ENCODE measurements at regions not wholly inside any gene's neighbourhood (a gene's known extent, or its start where the extent isn't known, plus 50 kb on each side); places are given as distances from the start of the nearest gene placed in this dataset.
"Not testable (repeated sequence)": the region's sequence is repeated elsewhere in the genome, so short reads cannot be mapped to it uniquely, and the experiment has no call there.

DNA sequence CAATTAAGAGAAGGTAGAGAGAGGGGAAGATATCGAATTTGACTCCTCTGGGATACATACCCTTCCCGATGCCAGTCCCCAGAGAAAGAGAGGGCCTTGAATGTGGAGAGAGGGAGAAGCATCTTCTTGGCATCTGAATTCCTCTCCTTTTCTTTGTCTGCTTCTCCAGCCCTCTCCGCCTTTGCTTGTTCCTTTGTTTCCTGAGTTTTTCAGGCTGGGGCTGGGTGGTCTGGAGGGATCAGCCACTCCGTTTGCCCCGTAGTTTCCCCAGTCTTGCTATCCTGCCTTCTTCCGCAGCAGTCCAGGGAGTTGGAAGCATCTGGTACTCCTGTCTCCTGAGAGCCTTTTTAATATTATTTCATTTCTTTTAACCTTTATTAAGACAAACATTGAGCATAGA lies 107.1 kb upstream of the CADM1 start:
- peak overlapping the region; percentile 47 for H3K4me2 ChIP-seq
- Mint-ChIP-seq H3K9me3 (no peaks in the 10 kb centered on the region), H3K36me3 (no peaks in the 10 kb centered on the region), H3K4me1 (peaks cover 28% of the 10 kb centered on the region), H3K27me3 (ENCODE audit: insufficient read depth, low read depth) (peaks cover 5% of the 10 kb centered on the region), H3K27ac (peak overlapping the region; percentile 58), H3K4me3 (no peak overlapping the region)
- TF ChIP-seq EZH2phosphoT487 (IDR thresholded peaks at IDR 0.05) (no peak), EZH2 (IDR thresholded peaks at IDR 0.05) (no peak), CTCF (IDR thresholded peaks at IDR 0.05) (no peak)
- peaks cover 22% of the 10 kb centered on the region for H3K4me1 ChIP-seq
- H3K9ac ChIP-seq: no peak overlapping the region
- no peaks in the 10 kb centered on the region for H3K79me2 ChIP-seq (ENCODE audit: low read depth)
- peak overlapping the region; percentile 17 for H2AFZ ChIP-seq (replicated peaks)
- no peak overlapping the region for H3K27ac ChIP-seq
- H3K36me3 ChIP-seq: no peaks in the 10 kb centered on the region
- H3K4me3 ChIP-seq: no peak overlapping the region
- peak; percentile 69 for DNase-seq (ENCODE audit: low spot score)
- H3K27me3 ChIP-seq: no peaks in the 10 kb centered on the region
- no peaks in the 10 kb centered on the region for H3K9me3 ChIP-seq (ENCODE audit: low read depth)
- H3F3A ChIP-seq (ENCODE audit: low read depth): peaks cover 15% of the 10 kb centered on the region
- no peaks in the 10 kb centered on the region for H4K20me1 ChIP-seq (ENCODE audit: low read depth)

GRCh38 chr11:115610908-115611307 lies 106.7 kb upstream of the CADM1 start:
- no peak overlapping the region for H3K27ac ChIP-seq
- H3K27me3 ChIP-seq: no peaks in the 10 kb centered on the region
- DNase-seq (ENCODE audit: low spot score): no peak
- H2AFZ ChIP-seq (replicated peaks): peak overlapping the region; percentile 17
- peaks cover 28% of the 10 kb centered on the region for H3K4me1 Mint-ChIP-seq
- peak overlapping the region; percentile 47 for H3K4me2 ChIP-seq
- H3K9me3 ChIP-seq (ENCODE audit: low read depth): no peaks in the 10 kb centered on the region
- no peaks in the 10 kb centered on the region for H4K20me1 ChIP-seq (ENCODE audit: low read depth)
- no peaks in the 10 kb centered on the region for H3K36me3 ChIP-seq
- peaks cover 22% of the 10 kb centered on the region for H3K4me1 ChIP-seq
- peaks cover 15% of the 10 kb centered on the region for H3F3A ChIP-seq (ENCODE audit: low read depth)
- no peaks in the 10 kb centered on the region for H3K79me2 ChIP-seq (ENCODE audit: low read depth)
- H3K9me3 Mint-ChIP-seq: no peaks in the 10 kb centered on the region
- H3K27me3 Mint-ChIP-seq (ENCODE audit: insufficient read depth, low read depth): peaks cover 5% of the 10 kb centered on the region
- no peak overlapping the region for H3K4me3 Mint-ChIP-seq
- H3K27ac Mint-ChIP-seq: no peak overlapping the region
- no peak overlapping the region for H3K9ac ChIP-seq
- no peak overlapping the region for H3K4me3 ChIP-seq
- H3K36me3 Mint-ChIP-seq: no peaks in the 10 kb centered on the region
- TF ChIP-seq EZH2phosphoT487 (IDR thresholded peaks at IDR 0.05) (no peak), CTCF (IDR thresholded peaks at IDR 0.05) (no peak), EZH2 (IDR thresholded peaks at IDR 0.05) (no peak)

- H3K27ac Mint-ChIP-seq; H3K9ac ChIP-seq; H3K4me2 ChIP-seq; H3K4me3 Mint-ChIP-seq; H3K4me3 ChIP-seq; H3K36me3 ChIP-seq; H4K20me1 ChIP-seq (ENCODE audit: low read depth); H3K36me3 Mint-ChIP-seq; H3K79me2 ChIP-seq (ENCODE audit: low read depth); DNase-seq (ENCODE audit: low spot score); H3K27me3 Mint-ChIP-seq (ENCODE audit: insufficient read depth, low read depth); H3K27ac ChIP-seq; H3K9me3 Mint-ChIP-seq; H3K9me3 ChIP-seq (ENCODE audit: low read depth); H3K27me3 ChIP-seq; H2AFZ ChIP-seq (replicated peaks): not testable (repeated sequence)
- peaks cover 22% of the 10 kb centered on the region for H3K4me1 ChIP-seq
- H3K4me1 Mint-ChIP-seq: peaks cover 28% of the 10 kb centered on the region
- peaks cover 15% of the 10 kb centered on the region for H3F3A ChIP-seq (ENCODE audit: low read depth)
Measured at GRCh38 chr11:115610234-115610633, 106.0 kb upstream of the CADM1 start.

- no peak overlapping the region for H3K9ac ChIP-seq
- no peaks in the 10 kb centered on the region for H3K36me3 ChIP-seq
- no peak for TF ChIP-seq EZH2phosphoT487 (IDR thresholded peaks at IDR 0.05)
- TF ChIP-seq EZH2 (IDR thresholded peaks at IDR 0.05): no peak
- no peak for TF ChIP-seq CTCF (IDR thresholded peaks at IDR 0.05)
- no peak overlapping the region for H3K27ac ChIP-seq
- no peak overlapping the region for H3K27ac Mint-ChIP-seq
- no peak for DNase-seq (ENCODE audit: low spot score)
- H3K36me3 Mint-ChIP-seq: no peaks in the 10 kb centered on the region
- H2AFZ ChIP-seq (replicated peaks): no peak overlapping the region
- H3F3A ChIP-seq (ENCODE audit: low read depth): peaks cover 15% of the 10 kb centered on the region
- no peak overlapping the region for H3K4me3 Mint-ChIP-seq
- peaks cover 28% of the 10 kb centered on the region for H3K4me1 Mint-ChIP-seq
- H3K4me1 ChIP-seq: peaks cover 22% of the 10 kb centered on the region
- H3K4me2 ChIP-seq: no peak overlapping the region
- no peaks in the 10 kb centered on the region for H4K20me1 ChIP-seq (ENCODE audit: low read depth)
- no peaks in the 10 kb centered on the region for H3K9me3 ChIP-seq (ENCODE audit: low read depth)
- H3K79me2 ChIP-seq (ENCODE audit: low read depth): no peaks in the 10 kb centered on the region
- no peaks in the 10 kb centered on the region for H3K9me3 Mint-ChIP-seq
- no peaks in the 10 kb centered on the region for H3K27me3 ChIP-seq
- no peak overlapping the region for H3K4me3 ChIP-seq
- H3K27me3 Mint-ChIP-seq (ENCODE audit: insufficient read depth, low read depth): peaks cover 4% of the 10 kb centered on the region
Measured at GRCh38 chr11:115608976-115609375, 104.8 kb upstream of the CADM1 start.
